ENCODE measurements at regions not wholly inside any gene's neighbourhood (a gene's known extent, or its start where the extent isn't known, plus 50 kb on each side); places are given as distances from the start of the nearest gene placed in this dataset.

- TF ChIP-seq POLR2A (IDR thresholded peaks at IDR 0.05) (no peak), CTCF (IDR thresholded peaks at IDR 0.05) (no peak), POLR2AphosphoS5 (IDR thresholded peaks at IDR 0.05; ENCODE audit: insufficient read depth in 1 of 2, low read depth in 1 of 2) (no peak)
These were observed 817.6 kb upstream of the CDH8 start for GRCh38 chr16:62853887-62854286.

All from vagina (tissue), 2 donors.